ENCODE measurements at regions not wholly inside any gene's neighbourhood (a gene's known extent, or its start where the extent isn't known, plus 50 kb on each side); places are given as distances from the start of the nearest gene placed in this dataset.

GRCh38 chr10:47063858-47064257, 152.6 kb downstream of the PTPN20 start:
- no peaks in the 10 kb centered on the region for H3K79me1 ChIP-seq (ENCODE audit: low read length)
- no peaks in the 10 kb centered on the region for H3K79me2 ChIP-seq (ENCODE audit: control insufficient read depth, insufficient read depth, low read length, poor library complexity)
- WGBS (ENCODE audit: extremely low coverage, insufficient coverage, insufficient read length): no CpG with 5 or more reads among the region's 1 CpG
- H3K4me1 ChIP-seq (ENCODE audit: control insufficient read depth in 1 of 2, insufficient read depth in 2 of 2, low read length in 2 of 2): no peaks in the 10 kb centered on the region
- no peak overlapping the region for H2BK12ac ChIP-seq (ENCODE audit: low read length)
- no peak overlapping the region for H4K12ac ChIP-seq (ENCODE audit: low read depth, low read length)
- DNase-seq: no peak
- no peak overlapping the region for H3K27ac ChIP-seq (ENCODE audit: low read depth, low read length)
- no peak overlapping the region for H3K4ac ChIP-seq (ENCODE audit: low read depth, low read length)
- H3K18ac ChIP-seq (ENCODE audit: low read length): no peak overlapping the region
- H4K91ac ChIP-seq (ENCODE audit: low read depth, low read length): no peak overlapping the region
- no peak overlapping the region for H3K4me3 ChIP-seq (ENCODE audit: low read depth, low read length)
- H3K9ac ChIP-seq (ENCODE audit: low read length): no peak overlapping the region
- no peaks in the 10 kb centered on the region for H3K27me3 ChIP-seq (ENCODE audit: insufficient read depth, low read length)
- H3K23ac ChIP-seq (ENCODE audit: low read length): no peak overlapping the region
- no peaks in the 10 kb centered on the region for H3K9me3 ChIP-seq (ENCODE audit: insufficient read depth, low read depth, low read length)
- H2BK120ac ChIP-seq (ENCODE audit: insufficient read depth, low read length, poor library complexity): no peak overlapping the region
- no peak overlapping the region for H3K4me2 ChIP-seq (ENCODE audit: low read length)
- no peak overlapping the region for H3K14ac ChIP-seq (ENCODE audit: low read length)
- no peak overlapping the region for H2AFZ ChIP-seq (ENCODE audit: insufficient read depth, low read length, poor library complexity)
- no peak overlapping the region for H2BK5ac ChIP-seq (ENCODE audit: low read depth, low read length, poor library complexity)
- H2AK5ac ChIP-seq (ENCODE audit: low read length): no peak overlapping the region
- H4K8ac ChIP-seq (ENCODE audit: low read depth, low read length): no peak overlapping the region
- H3K36me3 ChIP-seq (ENCODE audit: control insufficient read depth in 1 of 2, insufficient read depth in 2 of 2, low read length in 2 of 2): no peaks in the 10 kb centered on the region

- no peak overlapping the region for H4K8ac ChIP-seq (ENCODE audit: low read depth, low read length)
- no peak overlapping the region for H3K4me3 ChIP-seq (ENCODE audit: low read depth, low read length)
- no peak overlapping the region for H3K4me2 ChIP-seq (ENCODE audit: low read length)
- H3K27me3 ChIP-seq (ENCODE audit: insufficient read depth, low read length): no peaks in the 10 kb centered on the region
- no peak overlapping the region for H4K12ac ChIP-seq (ENCODE audit: low read depth, low read length)
- H3K79me2 ChIP-seq (ENCODE audit: control insufficient read depth, insufficient read depth, low read length, poor library complexity): no peaks in the 10 kb centered on the region
- no peak overlapping the region for H3K27ac ChIP-seq (ENCODE audit: low read depth, low read length)
- H3K79me1 ChIP-seq (ENCODE audit: low read length): no peaks in the 10 kb centered on the region
- H3K18ac ChIP-seq (ENCODE audit: low read length): no peak overlapping the region
- H3K36me3 ChIP-seq (ENCODE audit: control insufficient read depth in 1 of 2, insufficient read depth in 2 of 2, low read length in 2 of 2): no peaks in the 10 kb centered on the region
- no peaks in the 10 kb centered on the region for H3K4me1 ChIP-seq (ENCODE audit: control insufficient read depth in 1 of 2, insufficient read depth in 2 of 2, low read length in 2 of 2)
- no peak for DNase-seq
- no peak overlapping the region for H3K4ac ChIP-seq (ENCODE audit: low read depth, low read length)
- H3K23ac ChIP-seq (ENCODE audit: low read length): no peak overlapping the region
- H4K91ac ChIP-seq (ENCODE audit: low read depth, low read length): no peak overlapping the region
- WGBS (ENCODE audit: extremely low coverage, insufficient coverage, insufficient read length): no CpG with 5 or more reads among the region's 4 CpGs
- H2BK120ac ChIP-seq (ENCODE audit: insufficient read depth, low read length, poor library complexity): no peak overlapping the region
- H2AK5ac ChIP-seq (ENCODE audit: low read length): no peak overlapping the region
- H3K9ac ChIP-seq (ENCODE audit: low read length): no peak overlapping the region
- H3K14ac ChIP-seq (ENCODE audit: low read length): no peak overlapping the region
- H3K9me3 ChIP-seq (ENCODE audit: insufficient read depth, low read depth, low read length): no peaks in the 10 kb centered on the region
- no peak overlapping the region for H2BK5ac ChIP-seq (ENCODE audit: low read depth, low read length, poor library complexity)
- no peak overlapping the region for H2BK12ac ChIP-seq (ENCODE audit: low read length)
- H2AFZ ChIP-seq (ENCODE audit: insufficient read depth, low read length, poor library complexity): no peak overlapping the region
Measured at GRCh38 chr10:47065903-47066302, 154.7 kb downstream of the PTPN20 start.

- no peaks in the 10 kb centered on the region for H3K4me1 ChIP-seq (ENCODE audit: control insufficient read depth in 1 of 2, insufficient read depth in 2 of 2, low read length in 2 of 2)
- H4K91ac ChIP-seq (ENCODE audit: low read depth, low read length): no peak overlapping the region
- H3K23ac ChIP-seq (ENCODE audit: low read length): no peak overlapping the region
- no peak overlapping the region for H2BK5ac ChIP-seq (ENCODE audit: low read depth, low read length, poor library complexity)
- no peak overlapping the region for H3K4ac ChIP-seq (ENCODE audit: low read depth, low read length)
- H3K4me3 ChIP-seq (ENCODE audit: low read depth, low read length): no peak overlapping the region
- no peak overlapping the region for H3K14ac ChIP-seq (ENCODE audit: low read length)
- H4K12ac ChIP-seq (ENCODE audit: low read depth, low read length): no peak overlapping the region
- no peak overlapping the region for H4K8ac ChIP-seq (ENCODE audit: low read depth, low read length)
- H3K27me3 ChIP-seq (ENCODE audit: insufficient read depth, low read length): no peaks in the 10 kb centered on the region
- WGBS (ENCODE audit: extremely low coverage, insufficient coverage, insufficient read length): no CpG with 5 or more reads among the region's 9 CpGs
- H3K18ac ChIP-seq (ENCODE audit: low read length): no peak overlapping the region
- no peaks in the 10 kb centered on the region for H3K9me3 ChIP-seq (ENCODE audit: insufficient read depth, low read depth, low read length)
- H2AFZ ChIP-seq (ENCODE audit: insufficient read depth, low read length, poor library complexity): no peak overlapping the region
- no peaks in the 10 kb centered on the region for H3K79me2 ChIP-seq (ENCODE audit: control insufficient read depth, insufficient read depth, low read length, poor library complexity)
- H3K79me1 ChIP-seq (ENCODE audit: low read length): no peaks in the 10 kb centered on the region
- H3K4me2 ChIP-seq (ENCODE audit: low read length): no peak overlapping the region
- H2BK120ac ChIP-seq (ENCODE audit: insufficient read depth, low read length, poor library complexity): no peak overlapping the region
- no peaks in the 10 kb centered on the region for H3K36me3 ChIP-seq (ENCODE audit: control insufficient read depth in 1 of 2, insufficient read depth in 2 of 2, low read length in 2 of 2)
- no peak overlapping the region for H3K27ac ChIP-seq (ENCODE audit: low read depth, low read length)
- H3K9ac ChIP-seq (ENCODE audit: low read length): no peak overlapping the region
- no peak for DNase-seq
- H2AK5ac ChIP-seq (ENCODE audit: low read length): no peak overlapping the region
- no peak overlapping the region for H2BK12ac ChIP-seq (ENCODE audit: low read length)
Measured at GRCh38 chr10:47067949-47068940, 157.0 kb downstream of the PTPN20 start.

GRCh38 chr10:47070541-47070940, 159.3 kb downstream of the PTPN20 start:
- Histone ChIP-seq H3K14ac (ENCODE audit: low read length) (no peak overlapping the region), H2BK12ac (ENCODE audit: low read length) (no peak overlapping the region), H2AK5ac (ENCODE audit: low read length) (no peak overlapping the region), H2BK120ac (ENCODE audit: insufficient read depth, low read length, poor library complexity) (no peak overlapping the region), H3K9me3 (ENCODE audit: insufficient read depth, low read depth, low read length) (no peaks in the 10 kb centered on the region), H2AFZ (ENCODE audit: insufficient read depth, low read length, poor library complexity) (no peak overlapping the region), H3K4me2 (ENCODE audit: low read length) (no peak overlapping the region), H3K4me1 (ENCODE audit: control insufficient read depth in 1 of 2, insufficient read depth in 2 of 2, low read length in 2 of 2) (no peaks in the 10 kb centered on the region), H3K27me3 (ENCODE audit: insufficient read depth, low read length) (no peaks in the 10 kb centered on the region), H3K79me1 (ENCODE audit: low read length) (no peaks in the 10 kb centered on the region), H2BK5ac (ENCODE audit: low read depth, low read length, poor library complexity) (no peak overlapping the region), H3K9ac (ENCODE audit: low read length) (no peak overlapping the region), H3K4ac (ENCODE audit: low read depth, low read length) (no peak overlapping the region), H3K23ac (ENCODE audit: low read length) (no peak overlapping the region), H3K36me3 (ENCODE audit: control insufficient read depth in 1 of 2, insufficient read depth in 2 of 2, low read length in 2 of 2) (no peaks in the 10 kb centered on the region), H3K18ac (ENCODE audit: low read length) (no peak overlapping the region), H3K27ac (ENCODE audit: low read depth, low read length) (no peak overlapping the region), H3K4me3 (ENCODE audit: low read depth, low read length) (no peak overlapping the region), H4K12ac (ENCODE audit: low read depth, low read length) (no peak overlapping the region), H4K91ac (ENCODE audit: low read depth, low read length) (no peak overlapping the region), H4K8ac (ENCODE audit: low read depth, low read length) (no peak overlapping the region), H3K79me2 (ENCODE audit: control insufficient read depth, insufficient read depth, low read length, poor library complexity) (no peaks in the 10 kb centered on the region)
- DNase-seq: no peak
- 100% methylated on average over 1 of the region's 3 CpGs for WGBS (ENCODE audit: extremely low coverage, insufficient coverage, insufficient read length)
